ENCODE measurements at regions not wholly inside any gene's neighbourhood (a gene's known extent, or its start where the extent isn't known, plus 50 kb on each side); places are given as distances from the start of the nearest gene placed in this dataset.

GRCh38 chr22:48473202-48473601, 1354.5 kb downstream of the BRD1 start:
- no peak for DNase-seq

DNA sequence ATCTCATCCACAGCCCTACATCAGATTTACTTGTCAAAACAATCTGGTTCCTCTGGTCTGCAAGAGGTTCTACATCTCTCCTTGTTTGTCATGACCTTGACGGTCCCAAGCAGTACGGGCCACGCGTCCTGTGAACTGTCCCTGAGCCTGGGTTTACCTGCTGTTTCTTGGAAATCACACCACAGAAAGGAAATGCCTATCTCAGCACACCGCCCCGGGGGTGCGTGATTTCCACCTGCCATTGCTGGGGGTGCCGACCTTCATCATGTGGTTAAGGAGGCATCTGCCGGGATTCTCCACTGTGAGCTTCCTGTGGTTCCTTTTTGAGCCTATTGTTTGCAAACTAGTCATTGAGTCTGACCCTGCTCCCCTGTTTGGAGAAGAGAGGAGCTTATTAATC, 1363.4 kb downstream of the BRD1 start:
- DNase-seq: no peak

GRCh38 chr22:48459859-48460823, 1367.5 kb downstream of the BRD1 start:
- DNase-seq: no peak

- no peak for DNase-seq
These were observed 1368.4 kb downstream of the BRD1 start for GRCh38 chr22:48459259-48459658.

- DNase-seq: peak in 1 of 56 donors; percentile 43
These were observed 1371.2 kb downstream of the BRD1 start for GRCh38 chr22:48456449-48456848.

DNA sequence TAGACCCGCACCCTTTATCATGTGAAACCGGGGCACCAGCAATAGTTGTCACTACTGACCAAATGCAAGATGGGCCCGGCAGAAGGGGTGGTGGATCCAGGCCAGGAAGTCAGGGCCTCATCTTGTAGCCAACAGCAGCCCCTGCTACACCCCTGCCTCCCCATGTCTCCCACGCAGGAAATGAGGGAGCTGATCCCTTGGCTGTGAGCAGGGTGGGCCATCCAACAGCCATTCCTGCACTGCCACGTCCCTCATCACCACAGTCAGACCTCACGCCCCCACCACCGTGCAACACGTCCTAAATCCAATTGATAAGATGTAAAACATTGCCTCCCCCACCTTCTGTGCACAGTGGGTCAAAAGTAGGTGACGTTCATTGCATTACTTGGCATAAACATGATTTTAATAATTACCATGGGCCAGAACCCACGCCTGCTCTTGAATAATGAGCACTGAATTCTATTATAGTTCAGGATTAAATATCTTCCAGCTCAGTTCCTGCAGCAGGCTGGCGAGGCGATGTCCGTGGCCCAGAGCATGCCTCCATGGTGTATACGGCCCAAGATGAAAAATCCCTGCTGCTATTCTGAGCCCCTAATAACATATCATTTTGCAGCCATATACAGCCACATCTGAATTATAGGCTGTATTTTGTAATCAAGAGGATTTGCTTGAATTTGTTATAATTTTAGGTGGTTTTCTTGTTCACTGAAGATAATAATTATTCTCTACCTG, 1373.8 kb downstream of the BRD1 start:
- DNase-seq: no peak

- no peak for DNase-seq
These were observed 1374.5 kb downstream of the BRD1 start for GRCh38 chr22:48453171-48453570.

DNA sequence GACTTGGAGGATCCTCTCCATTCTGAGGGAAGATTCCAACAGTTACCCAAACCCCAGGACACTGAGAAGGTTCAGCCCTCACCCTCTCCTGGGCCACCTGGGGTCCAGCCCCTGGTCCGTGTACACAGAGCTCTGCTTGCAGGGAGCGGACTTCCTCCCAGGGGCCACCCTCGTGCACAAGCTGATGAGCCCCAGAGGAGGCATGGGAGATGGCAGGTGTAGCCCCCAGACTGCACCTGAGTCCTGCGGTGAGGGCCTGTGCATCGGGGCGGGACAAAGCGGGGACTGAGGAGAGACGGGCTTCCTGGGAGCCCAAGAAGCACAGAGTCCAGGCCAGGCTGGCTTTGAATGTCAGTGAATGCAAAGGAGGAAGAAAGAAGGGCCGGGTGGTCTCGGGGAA, 1374.9 kb downstream of the BRD1 start:
- DNase-seq: no peak

DNA sequence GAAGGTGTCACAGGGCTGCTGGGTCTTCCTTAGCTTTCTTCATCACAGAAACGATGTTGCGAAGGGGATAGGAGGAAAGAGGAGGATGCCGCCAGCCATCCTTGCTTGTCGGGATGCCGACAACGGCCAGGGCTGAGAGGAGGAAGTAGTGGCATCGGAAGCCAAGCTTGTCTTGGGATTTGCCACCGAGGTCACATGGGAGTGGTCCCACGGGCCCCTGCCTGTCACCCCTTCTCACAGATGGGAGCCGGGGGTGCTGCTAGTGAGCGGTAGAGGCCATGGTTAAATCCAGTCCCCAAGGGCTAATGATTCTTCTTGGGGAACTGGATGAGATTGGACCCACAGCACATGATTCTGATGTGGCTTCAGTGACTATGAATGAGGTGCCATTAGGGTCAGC, 1375.8 kb downstream of the BRD1 start:
- DNase-seq: no peak

GRCh38 chr22:48450188-48450825, 1377.4 kb downstream of the BRD1 start:
- DNase-seq: peak in 1 of 56 donors; percentile 39

DNA sequence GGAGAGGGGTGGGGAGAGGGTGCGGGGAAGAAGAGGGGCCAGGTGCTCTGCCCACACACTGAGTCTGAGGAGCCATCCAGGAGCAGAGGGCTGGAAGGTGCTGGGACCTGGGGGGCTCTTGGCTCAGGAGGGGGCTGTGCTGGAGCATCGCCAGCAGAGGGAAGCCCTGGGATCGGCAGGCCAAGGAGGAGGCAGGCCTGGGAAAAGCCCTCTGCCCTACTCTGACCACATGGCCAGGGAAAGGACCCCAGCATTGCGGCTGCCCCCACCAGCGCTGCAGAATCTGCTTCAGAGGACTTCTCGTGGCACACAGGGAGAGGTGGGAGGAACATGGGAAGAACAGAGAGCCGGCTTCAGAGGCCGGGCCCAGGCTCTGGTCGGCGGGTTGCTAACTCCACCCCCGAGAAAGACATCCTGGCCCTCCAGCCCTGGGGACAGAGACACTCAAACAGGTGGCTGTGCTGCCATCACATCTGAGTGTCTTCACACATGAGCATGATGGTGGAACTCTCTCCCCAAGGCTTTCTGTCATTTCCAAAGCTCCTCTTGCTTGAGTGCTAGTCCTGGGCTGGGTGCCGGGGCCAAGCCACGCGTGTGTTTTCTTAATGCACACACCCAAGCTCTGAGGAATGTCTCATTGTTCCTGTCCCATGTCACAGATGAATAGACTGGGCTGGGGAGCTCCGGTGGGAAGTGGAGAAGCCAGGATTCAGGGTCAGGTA, 1378.0 kb downstream of the BRD1 start:
- no peak for DNase-seq

DNA sequence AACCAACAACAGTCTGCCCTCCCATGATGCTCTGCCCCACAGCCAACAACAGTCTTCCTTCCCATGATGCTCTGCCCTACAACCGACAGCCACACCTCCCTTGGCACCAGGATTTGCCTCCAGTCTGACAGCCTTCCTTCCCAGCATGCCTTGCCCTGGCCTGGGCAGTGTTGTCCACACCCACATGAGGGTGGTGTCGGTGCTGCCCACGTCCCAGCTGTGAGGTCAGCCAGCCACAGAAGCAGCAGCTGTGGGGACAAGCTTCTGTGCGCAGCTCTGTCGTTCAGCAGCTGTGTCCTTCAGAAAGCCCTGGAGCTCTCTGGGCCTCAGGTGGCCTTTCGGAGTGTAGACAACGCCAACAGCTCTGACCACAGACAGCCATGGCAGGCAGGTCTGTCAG, 1378.9 kb downstream of the BRD1 start:
- no peak for DNase-seq

DNA sequence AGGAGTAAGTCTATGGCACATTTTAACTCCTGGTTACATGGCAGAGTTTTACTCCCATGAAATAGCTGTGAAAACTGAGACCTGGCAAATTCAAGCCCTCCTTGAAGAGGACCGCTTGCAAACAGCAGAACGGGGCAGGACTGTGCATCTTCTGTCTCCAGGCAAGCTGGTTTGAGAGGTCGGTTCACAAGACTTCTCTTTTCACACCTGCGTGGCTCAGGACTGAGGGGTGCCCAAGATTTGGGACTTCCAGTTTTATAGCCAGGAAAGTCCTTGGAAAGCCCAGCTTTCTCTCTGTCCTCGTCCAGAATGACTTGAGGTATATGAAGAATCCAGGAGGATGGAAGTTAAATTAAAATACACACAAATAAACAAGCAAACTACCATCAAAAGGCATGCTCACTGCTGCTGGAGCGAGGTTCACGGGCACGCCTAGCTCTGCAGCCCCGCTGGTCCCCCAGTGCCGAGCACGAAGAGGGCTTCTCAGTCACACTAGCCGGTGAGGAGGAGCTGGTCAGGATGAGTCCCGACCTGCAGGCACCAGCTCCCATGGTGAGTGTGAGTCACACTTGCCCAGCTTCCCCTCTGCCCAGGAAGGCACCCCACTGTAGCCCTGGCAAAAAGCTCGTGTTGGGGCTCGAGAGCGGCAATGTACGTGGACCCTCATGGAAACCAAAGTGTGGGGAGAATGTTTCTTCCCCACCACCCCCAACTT, 1382.4 kb downstream of the BRD1 start:
- DNase-seq: no peak

DNA sequence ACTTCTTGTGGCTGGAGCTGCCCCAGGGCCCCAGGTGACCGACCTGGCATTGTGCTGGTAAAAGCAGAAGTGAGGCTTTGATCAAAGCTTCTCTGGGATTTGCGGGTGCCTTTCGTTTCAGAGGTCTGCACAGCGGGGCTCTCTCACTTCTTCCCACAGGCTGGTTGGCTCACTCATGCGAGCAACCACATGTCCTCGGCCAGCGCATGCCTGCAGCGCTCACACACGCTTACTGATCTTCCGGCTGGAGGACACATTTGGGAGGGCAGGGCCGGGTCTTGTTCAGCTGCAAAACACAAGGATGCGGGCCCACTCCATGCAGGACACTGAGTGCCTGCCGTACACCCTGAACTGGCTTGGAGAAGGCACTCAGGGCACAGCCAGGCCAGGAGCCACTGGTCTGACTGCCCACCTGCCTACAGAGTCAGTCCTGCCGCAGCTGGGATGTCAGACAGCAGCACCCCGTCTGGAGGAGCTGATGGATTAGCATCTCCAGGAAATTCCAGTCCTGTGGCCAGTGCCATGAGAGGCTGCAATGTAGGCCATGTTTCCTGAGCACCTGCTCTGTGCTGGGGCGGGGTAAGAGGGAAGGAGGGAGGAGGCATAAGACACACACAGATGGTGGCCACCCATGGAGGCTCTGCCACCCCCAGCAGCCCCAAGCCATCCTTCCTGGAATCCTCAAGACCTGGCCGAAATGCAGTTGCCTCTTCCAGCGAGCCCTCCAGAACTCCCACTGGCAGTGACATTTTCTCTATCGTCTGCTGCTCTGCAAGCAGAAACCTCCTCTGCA, 1383.2 kb downstream of the BRD1 start:
- DNase-seq: no peak

GRCh38 chr22:48443680-48444079, 1384.0 kb downstream of the BRD1 start:
- DNase-seq: no peak

GRCh38 chr22:48442663-48443062, 1385.0 kb downstream of the BRD1 start:
- no peak for DNase-seq

DNA sequence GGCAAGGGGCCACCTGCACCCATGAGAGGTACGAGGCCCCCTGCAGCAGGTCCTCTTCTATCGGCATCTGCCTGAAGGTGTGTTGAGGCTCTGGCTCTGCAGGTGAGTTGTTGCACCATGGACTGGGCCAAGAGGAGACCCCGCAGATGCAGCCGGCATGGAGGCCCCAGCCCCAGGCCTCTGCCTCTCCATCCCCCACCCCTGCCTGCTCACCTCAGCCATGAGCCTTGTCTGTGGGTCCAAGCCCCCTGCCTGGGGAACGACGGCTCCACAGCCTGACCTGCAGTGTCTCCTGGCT, 1386.2 kb downstream of the BRD1 start:
- no peak for DNase-seq

DNA sequence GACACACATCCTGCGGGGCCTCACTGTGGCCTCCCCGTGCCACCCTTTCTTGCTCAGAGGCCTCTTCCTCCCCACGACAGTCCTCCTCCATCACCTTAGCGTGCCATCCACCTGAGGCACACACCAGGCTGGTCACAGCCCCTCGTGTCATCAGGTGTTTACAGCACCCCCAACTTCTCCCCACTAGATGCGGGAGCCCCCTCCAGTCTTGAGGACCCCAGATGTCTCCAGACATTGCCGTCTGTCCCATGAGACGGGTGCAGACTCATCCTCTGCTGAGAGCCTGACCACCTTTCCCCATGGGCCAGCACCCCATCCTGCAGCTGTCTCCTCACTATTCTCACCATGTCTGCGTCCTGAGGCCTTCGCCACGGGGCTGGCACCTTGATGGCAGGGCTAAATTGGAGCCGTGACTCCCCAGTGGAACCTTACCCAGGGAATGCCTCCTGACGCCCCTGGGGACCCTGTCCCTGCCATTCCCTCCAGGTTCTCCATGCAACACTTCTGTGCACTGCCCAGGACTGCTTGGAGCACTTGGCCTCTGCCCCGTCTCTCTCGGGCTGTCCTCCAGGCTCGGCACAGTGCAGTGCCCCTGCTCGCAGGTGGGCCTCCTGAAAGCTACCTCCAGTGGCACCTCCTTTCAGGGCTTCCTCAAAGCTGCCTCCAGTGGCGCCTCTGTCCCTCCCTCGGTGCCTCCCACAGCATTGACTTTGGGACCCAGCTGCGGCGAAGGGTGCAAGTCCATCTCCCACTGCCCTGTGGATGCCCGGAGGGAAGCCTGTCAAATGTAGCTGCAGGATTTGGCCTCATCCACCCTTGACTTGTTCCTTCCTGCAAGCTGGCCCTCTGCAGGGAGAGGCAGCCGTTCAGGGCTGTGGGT, 1386.8 kb downstream of the BRD1 start:
- DNase-seq: no peak

DNA sequence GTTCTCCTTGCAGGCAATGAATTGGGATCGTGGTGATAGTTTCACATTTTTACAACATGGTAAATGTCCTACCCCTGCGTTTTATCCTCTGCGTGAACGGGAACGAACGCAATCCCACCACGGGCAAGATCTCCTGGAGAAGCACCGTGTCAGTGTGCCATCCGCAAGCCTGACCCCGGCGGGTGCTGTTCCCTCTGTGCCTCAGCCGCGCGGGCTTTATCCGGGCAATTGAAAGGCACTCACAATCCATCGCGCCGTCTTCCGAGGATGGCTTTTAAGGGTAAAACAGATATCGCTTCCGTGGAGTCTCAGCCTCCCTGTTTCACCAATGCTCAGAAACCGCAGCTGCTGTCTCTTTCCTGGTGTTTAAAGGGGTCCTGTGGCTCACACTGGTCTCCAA, 1387.5 kb downstream of the BRD1 start:
- no peak for DNase-seq
